LNCaP clone FGC (cell line): ENCODE measurements at regions not wholly inside any gene's neighbourhood (a gene's known extent, or its start where the extent isn't known, plus 50 kb on each side); places are given as distances from the start of the nearest gene placed in this dataset.

Source experiments
- DNase-seq: peaks from one replicate; pipeline ENCODE4 v3.0.0-alpha.2; 2011; ENCODE audit warnings: low read depth
- H3K4me3 ChIP-seq: 2 replicates; pipeline ENCODE4 v1.5.1; 2011; ENCODE audit warnings: mild to moderate bottlenecking, low read depth, low read length, control low read depth
- CTCF ChIP-seq: IDR thresholded peaks from 2 replicates; pipeline ENCODE4 v1.5.1; 2012; ENCODE audit warnings: mild to moderate bottlenecking; ENCODE audit not compliant: control insufficient read depth, insufficient read depth; ENCODE audit errors: extremely low read depth

- no peak for DNase-seq
- TF ChIP-seq CTCF = no peak
Measured at GRCh38 chr1:30377230-30378002, 346.0 kb downstream of the MATN1 start.

GRCh38 chr1:30376054-30376697 lies 347.2 kb downstream of the MATN1 start:
- H3K4me3 ChIP-seq = no peak overlapping the region
- DNase-seq = no peak
- TF ChIP-seq CTCF = no peak

More at GRCh38 chr1:30377230-30378002, 346.0 kb downstream of the MATN1 start:
- H3K4me3 ChIP-seq = no peak overlapping the region

GRCh38 chr1:30375156-30375555 lies 348.2 kb downstream of the MATN1 start:
- TF ChIP-seq CTCF = no peak
- H3K4me3 ChIP-seq = no peak overlapping the region

GRCh38 chr1:30374400-30375070 lies 348.9 kb downstream of the MATN1 start:
- H3K4me3 ChIP-seq = no peak overlapping the region
- DNase-seq = no peak
- TF ChIP-seq CTCF = no peak

More at GRCh38 chr1:30375156-30375555, 348.2 kb downstream of the MATN1 start:
- no peak for DNase-seq

- TF ChIP-seq CTCF = no peak
- DNase-seq = no peak
- no peak overlapping the region for H3K4me3 ChIP-seq
Measured at GRCh38 chr1:30373471-30374399, 349.6 kb downstream of the MATN1 start.

GRCh38 chr1:30372792-30373433 lies 350.5 kb downstream of the MATN1 start:
- no peak for DNase-seq
- H3K4me3 ChIP-seq = no peak overlapping the region
- no peak for TF ChIP-seq CTCF
